Suppressor macrophage (primary cell): ENCODE measurements at regions not wholly inside any gene's neighbourhood (a gene's known extent, or its start where the extent isn't known, plus 50 kb on each side); places are given as distances from the start of the nearest gene placed in this dataset.

Experiments
- DNase-seq, 4 experiments: peaks; one replicate each; pipeline ENCODE4 v3.0.0-alpha.2; 2020 to 2022

DNA sequence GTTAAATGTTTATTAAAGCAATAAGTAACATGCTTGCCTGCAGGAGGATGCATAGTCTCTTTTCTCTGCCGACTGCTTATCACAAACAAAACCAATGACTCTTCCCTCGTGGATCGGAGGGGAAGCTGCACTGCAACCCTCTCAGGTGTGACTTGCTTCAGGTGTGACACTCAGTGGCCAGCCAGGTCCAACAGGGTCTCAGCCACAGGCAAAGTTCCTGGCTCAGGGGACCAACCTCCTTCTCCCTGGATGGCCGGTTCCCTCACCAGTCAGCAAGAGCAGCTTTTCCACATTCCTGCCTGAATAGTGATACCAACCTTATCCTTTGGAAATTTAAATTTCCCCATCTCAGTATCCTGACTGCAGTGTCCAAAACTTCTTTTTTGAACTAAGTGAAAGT is 383.5 kb downstream of the CMPK2 start:
- no peak for DNase-seq

DNA sequence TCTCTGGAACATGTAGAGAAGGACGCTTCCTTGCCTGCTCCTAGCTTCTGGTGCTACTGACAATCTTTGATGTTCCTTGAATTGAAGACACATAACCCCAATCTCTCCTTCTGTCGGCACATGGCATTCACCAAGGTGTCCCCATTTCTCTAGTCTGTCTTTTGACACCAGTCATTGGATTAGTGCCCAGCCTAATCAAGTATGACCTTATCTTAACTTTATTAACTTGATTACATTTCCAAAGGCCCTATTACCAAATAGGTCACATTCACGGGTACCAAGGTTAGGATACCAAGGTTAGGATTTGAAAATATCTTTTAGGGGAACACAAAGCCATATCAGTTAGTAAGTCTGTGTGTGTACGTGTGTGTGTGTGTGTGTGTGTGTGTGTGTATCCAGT is 377.9 kb downstream of the CMPK2 start:
- no peak for DNase-seq

DNA sequence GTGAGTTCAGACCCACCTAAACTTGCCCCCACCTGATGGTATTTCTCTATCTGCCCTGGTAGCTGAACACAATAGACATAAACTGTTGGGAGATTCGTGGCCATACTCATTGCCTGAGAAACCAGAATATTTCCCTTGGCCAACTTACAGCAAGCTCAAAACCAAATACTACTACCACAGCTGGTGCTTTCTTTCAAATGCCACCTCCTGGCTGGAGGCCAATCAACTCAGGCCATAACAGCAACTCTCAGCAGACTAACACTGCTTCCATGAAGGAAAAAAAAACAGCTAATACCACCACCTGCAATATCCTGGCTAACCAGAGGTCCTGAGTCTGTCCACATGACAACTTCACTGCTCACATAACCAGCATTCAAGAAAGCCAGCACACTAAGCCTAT is 373.1 kb downstream of the CMPK2 start:
- no peak for DNase-seq

DNA sequence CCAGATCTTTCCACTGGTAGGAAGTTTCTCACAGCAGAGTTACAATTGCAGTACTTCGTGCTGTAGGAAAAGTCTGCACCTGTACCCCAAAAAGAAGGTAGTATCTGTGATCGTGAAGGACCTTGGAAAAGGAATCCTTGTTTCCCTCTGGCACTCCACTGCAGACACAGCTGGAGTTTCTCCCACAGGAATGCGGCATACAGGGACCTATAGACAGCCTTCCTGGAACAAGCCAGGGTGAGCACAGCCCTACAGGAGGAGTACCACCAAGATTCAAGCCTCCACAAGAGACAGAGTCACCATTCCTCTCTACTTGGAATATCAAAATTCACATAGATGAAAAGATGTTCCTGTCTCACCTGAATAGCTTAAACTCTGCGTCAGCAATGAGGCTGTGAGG is 372.4 kb downstream of the CMPK2 start:
- no peak for DNase-seq

DNA sequence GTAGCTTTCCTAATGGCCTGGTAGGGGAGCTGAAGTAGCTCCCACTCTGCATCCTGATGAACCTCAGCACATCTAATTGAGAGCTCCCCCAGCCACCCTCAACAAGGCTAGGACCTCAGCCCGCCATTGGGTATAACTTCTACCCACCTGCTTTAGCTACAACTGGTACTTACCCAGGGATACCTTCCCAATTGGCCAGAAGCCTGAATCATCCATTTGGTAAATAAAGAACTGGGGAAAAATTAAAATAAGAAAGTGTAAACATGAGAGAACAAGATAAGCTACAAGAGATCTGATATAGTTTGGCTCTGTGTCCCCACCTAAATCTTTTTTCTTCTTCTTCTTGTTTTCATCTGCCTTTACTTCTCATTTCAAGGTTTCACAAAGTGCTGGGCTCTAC is 372.0 kb downstream of the CMPK2 start:
- DNase-seq = no peak

DNA sequence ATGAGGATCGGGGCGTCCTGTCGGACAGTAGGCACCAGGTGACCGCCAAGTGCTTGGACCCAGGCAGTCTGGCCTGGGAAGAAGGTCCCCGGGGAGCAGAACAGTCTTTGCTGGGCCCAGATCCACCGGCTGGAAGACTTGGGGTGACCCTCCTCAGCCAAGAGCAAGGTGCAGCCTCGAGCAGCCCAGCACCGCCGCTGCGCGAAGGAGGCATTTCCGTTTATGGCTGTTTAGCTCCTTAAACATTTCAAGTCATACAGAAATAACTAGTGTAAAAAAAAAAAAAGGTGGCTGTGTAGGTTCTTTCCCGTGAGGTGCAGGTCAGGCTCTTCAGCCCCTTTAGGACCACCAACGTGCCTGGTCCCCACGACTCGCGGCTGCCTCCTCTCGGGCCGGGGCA is 370.2 kb downstream of the CMPK2 start:
- no peak for DNase-seq

DNA sequence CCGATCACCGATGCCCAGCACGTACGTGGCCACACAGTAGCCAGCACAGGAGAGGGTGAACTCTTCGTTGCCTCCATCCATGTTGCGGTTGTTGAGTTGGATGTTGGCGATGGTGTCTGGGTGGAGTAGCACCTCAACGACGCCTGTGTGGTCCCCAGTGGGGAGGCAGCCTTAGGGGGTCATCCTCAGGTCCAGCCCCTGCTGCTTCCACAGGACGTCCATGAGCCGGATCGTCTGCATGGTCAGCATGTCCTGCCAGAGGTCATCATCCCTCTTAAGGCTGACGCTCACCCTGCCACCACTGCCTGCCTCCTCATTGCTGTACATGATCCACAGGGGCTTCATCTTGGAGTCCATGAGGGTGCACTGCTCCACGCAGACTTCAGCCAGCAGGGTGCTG is 369.3 kb downstream of the CMPK2 start:
- DNase-seq = no peak

DNA sequence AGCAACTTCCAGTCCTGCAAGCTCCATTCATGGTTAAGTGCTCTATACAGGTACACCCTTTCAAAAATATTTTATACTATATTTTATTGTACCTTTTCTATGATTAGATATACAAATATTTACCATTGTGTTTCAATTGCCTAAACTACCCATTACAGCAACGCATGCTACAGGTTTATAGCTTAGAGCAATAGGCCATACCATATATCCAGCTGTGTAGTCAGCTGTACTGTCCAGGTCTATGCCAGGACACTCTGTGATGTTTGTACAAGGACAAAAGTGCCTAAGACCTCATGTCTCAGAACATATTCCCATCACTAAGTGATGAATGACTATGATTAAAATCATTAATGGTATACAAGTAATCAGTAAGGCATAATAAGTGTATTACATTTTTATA is 368.7 kb downstream of the CMPK2 start:
- DNase-seq = no peak

DNA sequence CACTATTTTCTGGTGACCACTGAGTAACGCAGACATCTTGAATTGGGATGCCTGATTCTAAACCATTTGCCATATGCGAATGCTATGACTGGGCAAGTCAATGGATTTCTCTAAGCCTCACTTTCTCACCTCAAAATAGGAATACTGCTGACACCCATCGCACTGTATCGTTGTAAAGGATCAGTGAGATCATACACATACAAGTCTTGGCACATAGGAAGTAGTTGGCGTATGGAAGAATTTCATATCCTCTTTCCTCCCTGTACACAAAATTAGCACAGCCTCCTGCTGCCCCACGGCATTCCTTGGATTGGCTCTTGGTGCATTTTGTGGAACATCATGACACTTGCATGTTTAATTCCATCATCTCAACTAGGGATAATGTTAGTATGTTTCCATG is 366.9 kb downstream of the CMPK2 start:
- no peak for DNase-seq

DNA sequence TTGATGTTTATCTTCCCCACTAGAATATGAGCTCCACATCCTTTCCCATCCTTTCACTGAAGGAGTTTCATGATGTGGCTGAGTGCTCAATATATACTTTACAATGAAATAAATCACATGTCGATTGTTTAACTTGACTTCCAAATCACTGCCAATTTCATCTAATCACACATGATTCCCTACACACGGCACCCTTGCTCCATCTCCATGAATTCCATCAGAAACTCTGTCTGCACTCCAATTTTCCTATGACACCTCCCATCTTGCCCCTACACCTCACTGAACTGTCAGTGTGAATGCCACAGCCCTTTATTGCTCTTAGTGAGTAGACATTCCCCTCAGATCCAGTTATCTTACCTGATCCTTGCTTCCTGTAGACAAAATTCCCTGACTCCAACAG is 366.0 kb downstream of the CMPK2 start:
- no peak for DNase-seq

DNA sequence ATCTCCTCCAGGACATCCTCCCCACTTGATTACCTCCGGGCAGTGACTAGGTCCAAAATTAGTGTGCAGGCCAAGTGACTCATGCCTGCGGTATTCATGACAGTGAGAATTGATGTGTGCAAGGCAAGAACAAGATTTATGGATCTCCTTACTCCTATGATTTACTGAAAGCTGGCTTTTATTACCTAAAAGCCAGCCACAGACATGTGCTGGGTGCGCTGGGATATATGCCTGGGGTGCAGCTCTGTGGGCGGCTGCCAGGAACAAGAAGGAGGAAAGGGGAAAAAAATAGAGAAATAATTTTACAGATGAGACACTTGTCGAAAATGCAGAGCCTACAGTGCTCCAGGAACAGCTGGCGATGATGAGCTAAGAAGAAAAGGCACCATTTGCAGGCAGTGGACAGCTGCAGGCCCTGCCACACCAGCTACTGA is 359.3 kb downstream of the CMPK2 start:
- no peak for DNase-seq

DNA sequence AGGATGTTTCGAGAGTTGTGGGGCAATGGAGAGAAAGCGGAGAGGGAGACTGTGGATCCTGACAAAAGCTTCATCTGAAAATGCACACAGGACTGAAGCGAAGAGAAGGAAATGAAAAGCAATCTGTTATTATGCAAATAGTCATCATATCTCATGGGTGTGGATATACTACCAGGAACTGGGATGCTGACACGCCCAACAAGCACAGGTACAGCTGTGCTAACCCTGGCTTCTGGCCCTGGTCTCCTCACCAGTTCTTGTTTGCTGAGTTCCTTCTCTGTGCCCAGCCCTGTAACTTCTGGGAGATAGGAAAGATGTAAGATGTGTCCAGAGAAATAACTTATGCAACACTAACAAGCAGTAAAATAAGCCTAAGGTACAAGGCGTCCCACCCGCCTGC is 358.8 kb downstream of the CMPK2 start:
- DNase-seq = no peak

DNA sequence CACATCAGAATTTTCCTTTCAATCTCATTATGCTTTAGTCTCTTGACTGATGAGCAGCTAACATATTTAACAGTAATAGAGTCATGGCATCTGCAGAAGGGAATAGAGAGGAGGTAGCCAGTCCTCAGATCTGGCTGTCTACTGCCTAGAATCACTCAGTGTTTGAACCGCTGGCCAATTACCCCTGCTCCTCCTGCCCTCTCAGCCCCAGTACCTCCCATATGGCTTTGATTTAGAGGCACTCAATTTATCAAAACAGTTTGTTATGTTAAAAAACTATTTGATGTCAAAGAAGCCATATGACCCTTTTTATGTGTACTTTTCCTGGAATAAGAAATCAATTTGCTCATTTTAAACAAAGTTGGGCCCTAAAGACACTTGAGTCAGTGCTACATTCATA is 355.2 kb downstream of the CMPK2 start:
- no peak for DNase-seq

DNA sequence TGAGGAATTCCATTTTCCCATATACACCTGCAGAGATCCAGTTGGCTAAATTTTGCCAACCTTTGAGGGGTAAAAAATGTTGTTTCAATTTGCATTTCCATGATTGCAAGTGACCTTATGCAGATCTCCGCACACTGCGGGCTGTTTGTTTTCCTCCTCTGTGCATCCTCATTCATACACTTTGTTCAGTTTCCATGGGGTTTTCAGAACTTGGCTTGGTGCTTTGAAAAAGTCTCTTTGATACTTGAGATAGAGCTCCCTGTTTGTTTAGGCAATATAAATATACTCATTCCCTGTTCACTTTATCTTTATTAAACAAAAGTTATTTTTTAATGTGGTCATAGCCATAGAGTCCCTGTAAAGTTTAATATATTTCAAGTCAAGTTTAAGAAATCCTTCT is 353.1 kb downstream of the CMPK2 start:
- no peak for DNase-seq

DNA sequence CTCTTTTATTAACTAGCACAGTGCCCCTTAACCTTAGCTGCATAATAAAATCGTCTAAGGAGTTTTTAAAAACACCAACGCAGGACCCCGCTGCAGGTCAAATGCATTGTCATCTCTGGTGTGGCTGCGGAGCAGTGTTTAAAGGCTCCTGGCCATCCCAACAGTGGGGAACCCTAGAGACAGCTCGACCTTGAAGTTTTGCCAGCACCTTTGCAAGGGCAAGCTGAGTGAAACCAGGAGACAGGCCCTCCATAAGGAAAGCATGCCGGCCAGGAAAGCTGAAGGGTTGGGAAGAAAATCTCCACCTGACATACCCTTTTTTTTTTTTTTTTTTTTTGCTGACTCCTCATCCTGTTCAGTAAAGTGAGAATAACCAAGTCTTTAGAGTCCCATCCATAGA is 349.0 kb downstream of the CMPK2 start:
- DNase-seq = no peak

DNA sequence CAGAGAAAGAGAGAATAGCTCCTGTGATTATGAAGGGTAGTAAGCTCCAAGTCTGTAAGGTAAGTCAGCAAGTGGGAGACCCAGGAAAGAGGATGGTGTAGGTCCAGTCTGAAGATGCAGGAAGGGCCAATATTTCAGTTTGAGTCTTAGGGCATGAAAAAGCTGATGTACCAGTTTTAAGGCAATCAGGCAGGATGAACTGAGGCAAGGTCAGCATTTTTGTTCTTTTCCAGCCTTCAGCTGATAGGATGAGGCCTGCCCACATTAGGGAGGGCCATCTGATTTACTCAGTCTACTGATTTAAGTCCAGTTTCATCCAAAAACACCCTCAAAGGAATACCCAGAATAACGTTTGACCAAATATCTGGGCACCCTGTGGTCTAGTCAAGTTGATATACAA is 347.3 kb downstream of the CMPK2 start:
- DNase-seq = no peak

DNA sequence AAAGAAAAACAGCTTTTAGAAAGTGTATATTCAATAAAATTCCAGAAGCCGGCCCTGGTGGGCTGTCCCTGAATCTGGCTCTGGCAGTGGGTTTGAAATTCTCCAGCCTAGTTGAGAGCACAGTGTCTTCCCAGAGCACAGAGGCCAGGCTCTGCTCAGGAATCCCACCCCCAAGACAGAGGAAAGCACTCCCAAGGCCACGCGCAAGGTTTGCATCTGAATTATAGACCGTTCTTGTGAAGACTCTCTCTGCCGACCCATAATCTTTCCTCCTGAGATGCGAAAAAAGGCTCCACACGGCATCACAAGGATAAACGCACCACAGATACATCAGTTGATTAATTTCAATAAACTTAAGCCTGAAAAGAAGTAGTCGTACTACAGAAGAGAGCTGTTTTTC is 342.2 kb downstream of the CMPK2 start:
- DNase-seq = no peak

DNA sequence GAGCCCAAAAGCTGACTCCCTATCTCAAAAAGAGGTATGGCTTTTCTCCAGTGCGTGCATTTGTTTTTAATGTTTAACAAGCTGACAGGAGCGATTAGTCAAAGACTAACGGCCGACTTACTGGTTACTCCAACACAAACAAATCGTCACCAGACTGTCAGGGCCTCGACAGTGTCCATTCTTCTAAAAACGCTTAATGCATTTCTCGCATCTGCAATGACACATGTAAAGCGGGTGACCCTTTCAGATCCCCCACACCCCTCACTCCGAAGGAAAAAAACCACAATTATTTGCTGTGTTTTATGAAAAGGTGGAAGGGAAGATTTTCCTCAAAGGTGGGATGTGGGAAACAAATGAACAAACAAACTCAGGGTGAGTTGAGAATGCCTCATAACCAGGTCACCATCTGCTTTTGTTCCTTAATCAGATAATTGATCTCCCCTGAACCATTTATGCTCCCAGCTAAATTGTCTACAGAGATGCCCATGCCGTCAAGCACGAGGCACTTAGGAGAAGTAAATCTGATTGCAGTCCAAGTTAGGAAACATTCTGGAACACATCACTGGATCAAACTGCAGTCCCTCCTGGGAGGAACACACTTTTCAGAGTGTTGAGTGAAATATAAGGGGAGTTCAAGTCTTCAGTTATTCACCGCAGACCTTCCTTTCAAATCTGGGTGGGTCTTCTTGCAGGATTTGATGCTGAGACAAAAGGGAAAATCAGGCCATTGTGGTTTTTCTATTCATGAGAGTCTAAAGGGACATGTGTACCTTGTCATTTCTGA is 340.8 kb downstream of the CMPK2 start:
- DNase-seq = no peak

DNA sequence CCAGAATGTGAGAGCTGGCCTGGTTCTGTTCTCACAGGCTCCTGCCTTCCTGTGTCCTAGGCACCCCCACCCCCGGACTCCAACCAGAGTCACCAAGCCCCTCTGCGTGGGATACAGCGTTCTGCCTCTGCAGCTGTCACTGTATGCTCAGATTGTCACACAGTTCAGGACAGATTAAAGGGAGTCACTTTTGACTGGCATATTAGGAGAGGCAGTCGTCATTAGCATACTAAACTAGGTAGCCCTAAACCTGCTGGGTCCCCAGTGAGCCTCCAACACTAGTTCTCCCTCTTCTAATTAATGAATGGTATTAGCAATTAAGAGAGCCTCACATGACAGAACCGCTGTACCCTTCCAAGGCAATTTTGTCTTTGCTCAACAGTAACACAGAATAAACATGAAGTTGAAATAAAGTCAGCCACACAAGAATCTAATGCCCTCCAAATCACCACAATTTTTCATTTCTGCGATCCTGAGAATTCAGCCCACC is 340.2 kb downstream of the CMPK2 start:
- no peak for DNase-seq

DNA sequence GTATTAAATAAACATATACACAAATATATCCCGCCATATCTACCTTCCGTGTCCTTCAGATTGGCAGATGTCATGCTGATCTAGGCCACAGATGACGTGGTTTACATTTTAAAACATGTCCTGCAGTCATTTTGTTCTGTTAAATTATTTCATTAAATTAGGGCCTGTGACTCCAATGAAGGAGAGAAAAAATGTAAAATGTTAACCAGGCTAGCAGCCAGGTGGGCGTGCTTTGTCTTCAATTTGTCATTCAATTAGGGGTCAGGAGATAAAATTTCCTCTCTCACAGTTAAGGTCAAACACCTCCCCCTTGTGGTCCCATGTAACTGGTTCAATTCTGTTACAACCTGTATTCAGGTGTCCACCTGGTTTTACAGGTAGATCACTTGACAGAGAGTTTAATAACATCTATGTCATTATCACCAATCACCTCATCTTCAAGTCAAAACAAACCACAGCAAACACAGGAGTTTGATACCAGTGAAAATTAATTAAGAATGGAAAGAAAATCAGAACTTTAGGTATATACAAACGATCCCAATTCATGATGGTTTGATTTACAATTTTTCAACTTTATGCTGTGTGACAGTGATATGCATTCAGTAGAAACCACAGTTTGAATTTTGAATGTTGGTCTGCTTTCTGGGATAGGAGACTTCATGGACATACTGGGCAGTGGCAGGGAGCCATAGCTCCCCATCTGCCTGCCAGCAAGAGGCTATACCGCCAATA is 339.4 kb downstream of the CMPK2 start:
- DNase-seq = no peak

DNA sequence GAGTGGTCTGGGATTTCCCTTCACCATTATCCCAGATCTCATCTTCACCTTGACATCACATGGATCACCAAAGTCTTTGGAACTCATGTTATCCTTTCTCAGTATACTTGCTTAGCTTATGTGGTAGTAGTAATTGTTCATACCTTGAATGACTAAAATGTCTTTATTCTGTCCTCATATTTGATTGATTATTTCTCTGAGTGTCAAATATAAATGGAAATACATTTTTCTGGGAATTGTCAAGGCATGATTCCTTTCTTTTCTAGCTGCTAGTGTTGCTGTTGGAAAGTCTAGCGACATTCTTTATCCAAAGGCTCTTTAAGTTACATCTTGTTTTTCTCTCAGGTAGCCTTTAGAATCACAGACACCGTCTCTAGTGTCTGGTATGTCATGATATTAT is 334.4 kb downstream of the CMPK2 start:
- no peak for DNase-seq

DNA sequence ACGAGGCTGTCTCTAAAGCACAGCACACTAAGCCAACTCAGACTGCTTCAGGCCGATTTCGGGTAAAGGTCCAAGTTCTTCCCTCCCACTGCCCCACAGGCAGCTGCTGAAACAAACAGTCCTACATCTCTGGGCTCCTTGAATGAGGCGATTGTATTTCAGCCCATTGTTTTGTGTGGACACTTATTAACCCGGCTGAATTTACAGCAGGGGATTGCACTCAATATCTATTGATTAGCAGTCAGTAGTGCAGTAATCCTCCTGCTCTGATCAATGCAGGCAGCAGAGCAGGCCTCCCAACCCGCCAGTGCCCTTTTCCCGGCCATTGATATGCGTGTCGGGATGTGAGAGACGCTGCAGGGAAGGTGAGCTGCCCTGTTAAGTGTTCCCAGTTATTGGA is 330.1 kb downstream of the CMPK2 start:
- DNase-seq = no peak

DNA sequence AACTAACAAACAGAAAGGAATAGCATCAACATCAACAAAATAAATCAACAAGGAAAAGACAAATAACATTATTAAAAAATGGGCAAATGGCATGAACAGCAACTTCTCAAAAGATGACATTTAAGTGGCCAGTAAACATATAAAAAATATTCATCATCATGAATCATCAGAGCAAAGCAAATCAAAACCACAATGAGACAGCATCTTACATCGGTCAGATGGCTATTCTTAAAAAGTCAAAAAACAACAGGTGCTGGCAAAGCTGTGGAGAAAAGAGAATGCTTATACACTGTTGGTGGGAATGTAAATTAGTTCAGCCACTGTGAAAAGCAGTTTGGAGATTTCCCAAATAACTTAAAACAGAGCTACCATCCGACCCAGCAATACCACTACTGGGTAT is 327.1 kb downstream of the CMPK2 start:
- no peak for DNase-seq

DNA sequence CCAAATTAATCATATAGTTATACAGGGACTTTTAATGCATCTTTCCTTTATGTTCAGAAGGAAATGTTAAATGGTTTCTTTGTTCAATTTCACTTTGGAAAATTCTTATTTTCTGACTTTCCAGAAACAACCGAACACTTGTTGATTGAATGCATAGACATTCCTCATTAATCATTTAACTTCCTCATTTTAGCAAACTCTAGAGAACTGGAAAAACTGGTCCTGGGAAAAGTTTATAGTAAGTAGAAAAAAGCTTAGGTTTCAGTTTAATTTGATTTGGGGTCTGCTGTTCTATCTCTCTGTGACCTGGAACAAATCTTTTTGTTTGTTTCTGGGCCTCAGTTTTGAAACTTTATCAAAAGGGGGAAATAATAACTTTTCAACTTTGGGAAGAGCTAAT is 320.4 kb downstream of the CMPK2 start:
- no peak for DNase-seq
